Keratinocyte (primary cell): ENCODE measurements at regions not wholly inside any gene's neighbourhood (a gene's known extent, or its start where the extent isn't known, plus 50 kb on each side); places are given as distances from the start of the nearest gene placed in this dataset.

Experiments
- EZH2 ChIP-seq: IDR thresholded peaks from one replicate; pipeline ENCODE4 v1.6.1; 2012; ENCODE audit warnings: inconsistent platforms, mild to moderate bottlenecking, low read length, moderate library complexity
- TF ChIP-seq, protein P1 (sequence below), 3 experiments: IDR thresholded peaks in 1 of 3; conservative IDR thresholded peaks in 1 of 3; optimal IDR thresholded peaks in 1 of 3; 2 replicates in 2 of 3; 3 replicates in 1 of 3; pipeline versions ENCODE3 to v1.5.1; 2011; ENCODE audit warnings: low read length in 3 of 3, mild to moderate bottlenecking in 3 of 3, moderate library complexity in 2 of 3, control low read depth in 1 of 3, inconsistent platforms in 1 of 3; ENCODE audit not compliant: insufficient read depth in 2 of 3; ENCODE audit errors: extremely low read depth in 1 of 3

DNA sequence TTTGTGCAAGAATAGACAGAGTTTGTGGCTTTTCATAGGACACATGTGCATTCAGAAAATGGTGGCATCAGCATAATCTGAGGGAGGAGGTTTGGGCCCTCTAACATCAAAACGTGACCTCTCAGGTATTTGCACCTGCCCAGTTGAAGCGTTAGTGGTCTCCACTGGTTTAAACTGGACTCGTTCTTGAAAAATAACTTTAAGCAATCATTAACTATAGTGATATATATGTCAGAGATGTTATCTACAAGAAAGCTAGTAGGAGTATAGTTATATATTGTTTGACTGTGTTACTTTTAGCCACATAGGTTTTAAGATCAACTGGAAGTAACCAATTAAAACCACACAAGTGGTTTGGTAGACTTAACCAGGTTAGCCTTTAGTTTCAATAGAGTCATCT is 607.4 kb downstream of the MAFB start:
- TF ChIP-seq, protein P1, sequence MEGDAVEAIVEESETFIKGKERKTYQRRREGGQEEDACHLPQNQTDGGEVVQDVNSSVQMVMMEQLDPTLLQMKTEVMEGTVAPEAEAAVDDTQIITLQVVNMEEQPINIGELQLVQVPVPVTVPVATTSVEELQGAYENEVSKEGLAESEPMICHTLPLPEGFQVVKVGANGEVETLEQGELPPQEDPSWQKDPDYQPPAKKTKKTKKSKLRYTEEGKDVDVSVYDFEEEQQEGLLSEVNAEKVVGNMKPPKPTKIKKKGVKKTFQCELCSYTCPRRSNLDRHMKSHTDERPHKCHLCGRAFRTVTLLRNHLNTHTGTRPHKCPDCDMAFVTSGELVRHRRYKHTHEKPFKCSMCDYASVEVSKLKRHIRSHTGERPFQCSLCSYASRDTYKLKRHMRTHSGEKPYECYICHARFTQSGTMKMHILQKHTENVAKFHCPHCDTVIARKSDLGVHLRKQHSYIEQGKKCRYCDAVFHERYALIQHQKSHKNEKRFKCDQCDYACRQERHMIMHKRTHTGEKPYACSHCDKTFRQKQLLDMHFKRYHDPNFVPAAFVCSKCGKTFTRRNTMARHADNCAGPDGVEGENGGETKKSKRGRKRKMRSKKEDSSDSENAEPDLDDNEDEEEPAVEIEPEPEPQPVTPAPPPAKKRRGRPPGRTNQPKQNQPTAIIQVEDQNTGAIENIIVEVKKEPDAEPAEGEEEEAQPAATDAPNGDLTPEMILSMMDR (optimal IDR thresholded peaks at IDR 0.05 in 1 of 3, IDR thresholded peaks at IDR 0.05 in 1 of 3, conservative IDR thresholded peaks at IDR 0.05 in 1 of 3; ENCODE audit: extremely low read depth in 1 of 3, insufficient read depth in 2 of 3, low read length in 3 of 3): no peak
- no peak for TF ChIP-seq EZH2
